ENCODE measurements at regions not wholly inside any gene's neighbourhood (a gene's known extent, or its start where the extent isn't known, plus 50 kb on each side); places are given as distances from the start of the nearest gene placed in this dataset.

GRCh38 chr13:85535316-85536084, 263.7 kb downstream of the SLITRK6 start:
- FAIRE-seq: no peak

DNA sequence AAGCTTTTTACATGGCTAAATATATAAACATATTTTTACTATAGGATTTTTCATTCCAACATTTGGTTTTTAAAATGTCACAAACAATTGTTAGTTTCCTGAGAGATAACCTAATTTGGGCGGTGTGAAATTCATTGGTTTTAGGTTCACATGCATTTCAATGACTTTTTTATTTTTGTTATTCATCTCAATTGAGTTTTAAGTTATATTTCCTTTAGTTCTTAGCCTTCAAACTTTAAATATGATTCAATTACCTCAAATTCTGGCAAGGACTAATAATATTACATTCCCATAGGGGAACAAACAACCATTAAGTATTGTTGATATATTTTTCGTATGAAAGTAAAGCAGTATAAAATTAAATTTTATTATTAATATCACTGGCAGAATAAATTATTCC, 265.3 kb downstream of the SLITRK6 start:
- FAIRE-seq: no peak

GRCh38 chr13:85529218-85529594, 270.0 kb downstream of the SLITRK6 start:
- no peak for FAIRE-seq

DNA sequence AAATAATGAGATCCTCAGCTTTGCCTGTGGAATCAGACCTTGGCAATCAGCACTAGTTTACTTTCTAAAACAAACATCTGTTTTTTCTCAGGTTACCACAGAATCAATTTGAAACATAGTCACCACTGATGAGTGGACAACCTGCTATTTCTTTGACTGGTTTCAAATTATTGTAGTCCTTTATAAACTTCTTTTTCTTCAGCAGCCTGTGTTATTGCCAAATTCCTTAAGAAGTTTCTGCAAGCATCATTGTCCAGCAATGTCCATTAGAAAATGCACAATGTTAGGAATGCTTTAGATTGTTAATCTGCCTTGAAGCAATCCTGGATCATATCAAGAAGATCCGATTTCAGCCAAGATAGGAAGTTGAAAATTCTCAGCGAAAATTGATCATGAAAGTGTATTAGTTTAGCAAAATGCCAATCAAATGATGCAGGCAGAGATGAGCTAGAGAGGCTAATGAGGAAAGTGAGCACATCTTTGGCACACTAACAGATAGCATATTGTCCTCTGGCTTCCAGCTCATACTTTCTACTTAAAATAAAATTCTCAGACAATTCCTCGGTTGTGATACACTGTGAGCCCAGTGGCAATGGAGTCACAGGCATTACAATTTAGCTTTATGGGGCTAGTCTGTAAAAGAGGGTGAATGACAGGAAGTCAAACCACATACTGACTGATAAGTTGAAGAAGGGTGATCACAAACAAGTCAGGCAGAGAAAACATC, 270.6 kb downstream of the SLITRK6 start:
- FAIRE-seq: no peak

DNA sequence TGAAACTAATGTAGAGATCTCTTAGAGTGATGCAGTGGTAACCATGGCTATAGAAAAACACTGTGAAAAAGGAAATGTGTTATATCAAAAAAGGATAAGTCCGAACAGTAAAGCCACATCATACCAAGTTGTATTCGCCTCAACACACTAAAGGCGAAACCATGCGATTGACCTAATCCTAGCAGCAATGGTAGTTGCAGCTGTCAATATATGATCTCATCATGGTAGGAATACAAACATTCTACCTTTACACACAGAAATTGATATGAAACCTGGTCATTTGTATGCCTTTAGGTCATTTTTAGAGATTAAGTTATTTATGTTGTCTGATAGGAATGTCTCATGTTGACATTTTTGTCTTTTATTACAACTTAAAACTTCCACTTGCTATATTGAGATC, 271.9 kb downstream of the SLITRK6 start:
- FAIRE-seq: no peak

GRCh38 chr13:85525411-85525810, 273.8 kb downstream of the SLITRK6 start:
- no peak for FAIRE-seq

DNA sequence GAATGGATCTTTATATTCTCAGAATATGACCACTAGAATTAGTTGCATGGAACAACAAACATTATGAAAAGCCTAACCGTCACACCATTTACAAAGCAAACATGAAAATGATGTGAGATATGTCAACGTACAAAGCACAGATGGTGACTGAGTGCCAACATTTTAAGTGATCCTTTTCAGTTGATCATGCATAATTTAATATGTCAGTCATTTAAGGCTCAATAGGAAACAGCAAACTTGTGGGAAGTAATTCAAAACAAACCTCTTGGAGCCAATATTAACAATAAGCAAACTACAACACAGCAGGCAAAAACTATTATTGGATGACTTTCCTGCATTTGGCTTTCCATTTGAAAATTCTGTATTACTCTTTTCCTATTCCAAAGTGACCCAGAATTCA, 277.6 kb downstream of the SLITRK6 start:
- FAIRE-seq: no peak

- FAIRE-seq: no peak
Measured at GRCh38 chr13:85520445-85520844, 278.8 kb downstream of the SLITRK6 start.

- FAIRE-seq: no peak
Measured at GRCh38 chr13:85519363-85519762, 279.9 kb downstream of the SLITRK6 start.

DNA sequence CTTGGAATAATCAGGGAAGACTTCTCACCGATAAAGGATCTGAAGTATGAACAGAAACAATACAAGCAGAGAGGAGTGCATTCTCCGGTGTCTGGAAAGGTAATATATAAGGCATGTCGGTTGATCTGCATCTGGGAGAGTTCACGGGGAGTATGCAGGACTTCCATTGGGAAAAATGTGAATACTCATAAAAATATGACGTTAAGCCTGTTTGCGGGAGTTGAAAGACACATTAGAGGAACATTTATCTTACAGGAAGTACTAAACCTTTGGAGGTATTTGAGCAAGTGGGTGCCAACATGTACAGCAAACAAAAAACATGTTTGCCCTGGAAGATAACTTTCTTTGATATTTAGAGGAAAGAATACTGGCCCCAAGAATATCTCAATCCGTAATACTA, 286.8 kb downstream of the SLITRK6 start:
- FAIRE-seq: no peak

DNA sequence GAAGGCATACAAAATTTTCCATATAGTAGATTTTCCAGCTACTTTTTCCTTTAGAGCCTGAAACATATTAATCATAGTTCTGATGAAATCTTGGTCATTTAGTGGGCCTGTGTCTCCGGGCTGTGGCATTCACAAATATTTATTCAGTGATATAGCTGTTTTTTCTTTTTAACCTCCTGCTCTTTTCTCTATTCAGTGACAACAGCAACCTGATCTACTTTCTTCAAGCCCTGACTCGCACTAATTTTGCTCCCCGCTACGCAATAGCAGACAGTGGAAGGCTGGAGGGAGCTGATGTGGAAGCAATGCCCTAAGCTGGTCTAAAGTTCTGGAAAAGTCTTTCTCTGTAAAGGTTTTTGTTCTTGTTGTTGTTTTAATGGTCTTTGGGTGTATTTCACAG, 289.7 kb downstream of the SLITRK6 start:
- no peak for FAIRE-seq

GRCh38 chr13:85508683-85509329, 290.4 kb downstream of the SLITRK6 start:
- no peak for FAIRE-seq

DNA sequence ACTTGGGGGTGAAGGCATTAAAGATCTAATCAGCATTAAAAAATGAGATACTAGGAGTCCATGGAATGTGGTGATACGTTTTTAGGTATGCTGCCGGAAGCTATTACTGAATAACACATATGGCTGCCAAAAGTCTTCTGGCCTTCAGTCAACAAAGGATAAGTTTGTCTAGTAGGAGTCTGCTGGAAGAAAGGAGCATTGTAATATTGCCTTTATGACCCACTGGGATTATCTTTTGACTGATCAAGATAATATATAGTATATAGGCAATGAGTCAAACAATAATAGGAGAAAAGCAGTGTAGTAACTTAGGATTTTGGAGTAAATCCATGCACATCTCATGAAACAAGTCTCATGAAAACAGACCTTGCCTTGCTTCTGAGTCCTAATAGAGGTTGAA, 295.4 kb downstream of the SLITRK6 start:
- FAIRE-seq: no peak

DNA sequence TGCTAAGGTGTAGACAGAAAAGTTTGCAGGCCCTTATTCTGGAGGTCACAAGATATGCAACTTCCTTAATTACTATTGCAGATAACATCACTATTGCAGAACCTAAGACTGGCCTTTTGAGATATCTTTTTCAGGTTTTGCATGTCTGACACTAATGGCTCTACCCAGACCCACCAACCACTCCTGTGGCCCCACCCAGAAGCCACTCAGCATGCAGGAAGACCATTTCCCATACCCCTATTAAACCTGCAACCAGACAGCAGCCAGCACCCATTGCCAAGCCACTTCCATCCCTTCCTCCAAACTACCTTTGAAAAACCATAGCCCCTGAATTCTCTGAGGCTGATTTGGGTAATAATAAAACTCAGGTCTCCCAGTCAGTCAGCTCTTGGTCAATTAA, 297.6 kb downstream of the SLITRK6 start:
- no peak for FAIRE-seq

GRCh38 chr13:85500696-85501256, 298.4 kb downstream of the SLITRK6 start:
- no peak for FAIRE-seq

GRCh38 chr13:85498774-85499173, 300.4 kb downstream of the SLITRK6 start:
- no peak for FAIRE-seq

- no peak for FAIRE-seq
Measured at GRCh38 chr13:85497652-85498051, 301.6 kb downstream of the SLITRK6 start.

DNA sequence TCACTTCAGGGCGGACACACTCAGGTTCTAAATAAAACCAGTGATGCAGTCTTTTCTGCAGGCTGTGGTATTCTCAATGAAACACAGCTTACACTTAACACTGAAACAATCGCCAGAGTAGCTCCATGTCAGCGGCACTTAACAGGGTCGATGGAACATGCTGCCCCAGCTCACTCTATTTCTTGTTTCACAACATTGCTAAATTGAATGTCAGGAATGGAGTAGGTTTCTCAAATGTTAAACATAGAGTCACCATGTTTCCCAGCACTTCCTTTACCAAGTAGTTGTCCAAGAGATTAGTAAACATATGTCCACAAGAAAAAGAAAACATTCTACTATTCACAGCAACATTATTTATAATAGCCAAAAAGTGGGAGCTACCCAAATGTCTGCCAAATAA, 306.9 kb downstream of the SLITRK6 start:
- no peak for FAIRE-seq

DNA sequence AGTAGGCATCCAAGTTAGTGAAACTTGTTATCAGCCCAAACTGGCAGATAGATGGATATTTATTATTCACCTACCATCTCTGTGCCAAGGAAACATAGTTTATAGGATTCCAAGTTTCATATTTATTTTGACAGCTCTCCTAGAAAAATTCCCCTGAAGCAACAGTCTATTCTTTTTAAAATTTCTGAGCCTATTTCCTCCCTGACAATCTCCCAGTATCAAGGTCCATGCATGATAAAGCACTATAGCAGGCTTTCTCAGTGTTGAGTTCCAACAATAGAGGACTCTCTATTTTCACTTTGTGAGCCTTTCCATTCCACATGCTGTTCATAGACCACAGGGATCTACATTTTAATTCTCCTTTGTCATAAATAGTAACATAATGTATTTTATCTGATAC, 312.6 kb downstream of the SLITRK6 start:
- no peak for FAIRE-seq

DNA sequence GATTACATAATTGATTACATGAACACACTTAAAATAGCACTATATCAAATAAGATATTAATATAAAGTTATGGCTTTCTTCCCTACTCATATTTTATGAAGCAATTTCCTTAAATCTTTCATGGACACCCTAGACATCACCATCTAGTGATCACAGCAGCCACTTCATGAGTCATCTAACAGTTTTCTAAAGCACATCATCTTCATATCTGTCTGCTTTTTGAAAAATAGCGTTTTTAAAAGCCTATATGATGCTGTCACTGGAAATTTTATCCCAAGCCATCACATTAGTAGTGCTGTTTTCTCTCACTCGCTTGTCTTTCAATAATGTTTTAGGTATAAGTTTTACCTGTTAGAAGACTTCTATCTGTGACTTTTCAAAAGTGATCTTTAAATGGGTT, 326.1 kb downstream of the SLITRK6 start:
- no peak for FAIRE-seq

GRCh38 chr13:85469320-85469719, 329.9 kb downstream of the SLITRK6 start:
- FAIRE-seq: no peak

GRCh38 chr13:85462792-85463425, 336.3 kb downstream of the SLITRK6 start:
- no peak for FAIRE-seq

DNA sequence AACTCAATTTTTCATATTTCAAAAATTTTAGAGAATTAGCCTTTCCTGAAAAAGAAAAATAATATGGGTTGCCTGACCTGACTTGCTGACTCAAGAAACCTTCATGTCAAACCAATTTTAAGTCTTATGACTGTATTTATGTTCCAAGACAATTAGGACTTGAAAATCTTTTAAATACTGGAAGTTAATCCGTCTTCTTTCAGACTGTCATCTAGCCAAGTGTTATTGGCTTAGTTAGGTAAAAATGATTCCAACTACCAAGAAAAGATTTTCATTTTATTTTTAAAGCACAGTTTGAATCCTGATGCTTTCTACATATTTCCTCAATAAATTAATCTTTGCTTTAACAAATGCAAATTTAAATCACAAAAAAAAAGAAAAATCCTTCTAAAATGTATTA, 337.6 kb downstream of the SLITRK6 start:
- FAIRE-seq: no peak

Data from TTC549 (cell line).